ENCODE measurements at regions not wholly inside any gene's neighbourhood (a gene's known extent, or its start where the extent isn't known, plus 50 kb on each side); places are given as distances from the start of the nearest gene placed in this dataset.
A peak's percentile ranks its signal among the peaks of the same experiment; 100 is the strongest.

- Histone ChIP-seq H3K4me1 (replicated peaks in 1 of 2) (no peaks in the 10 kb centered on the region), H3K27me3 (no peaks in the 10 kb centered on the region), H3K36me3 (replicated peaks in 1 of 2) (no peaks in the 10 kb centered on the region), H3K9me3 (replicated peaks in 1 of 3) (no peaks in the 10 kb centered on the region), H3K4me3 (no peak overlapping the region), H3K27ac (no peak overlapping the region)
- TF ChIP-seq CTCF (IDR thresholded peaks at IDR 0.05) (no peak), POLR2A (IDR thresholded peaks at IDR 0.05) (no peak)
- 40 to 53% (median 46%) methylated on average over 2 of the region's 2 CpGs for WGBS, 4 donors
- peak in 2 of 7 donors; percentile 8 to 20 for DNase-seq
- intact Hi-C loops (cut with DNase I), result no loop called here
These were observed 96.9 kb upstream of the FSTL4 start for GRCh38 chr5:133709209-133709725.

- Histone ChIP-seq H3K36me3 (replicated peaks in 1 of 2) (no peaks in the 10 kb centered on the region), H3K4me1 (replicated peaks in 1 of 2) (no peaks in the 10 kb centered on the region), H3K4me3 (no peak overlapping the region), H3K27me3 (no peaks in the 10 kb centered on the region), H3K9me3 (replicated peaks in 1 of 3) (no peaks in the 10 kb centered on the region), H3K27ac (no peak overlapping the region)
- TF ChIP-seq POLR2A (IDR thresholded peaks at IDR 0.05) (no peak), CTCF (IDR thresholded peaks at IDR 0.05) (no peak)
- 72 to 83% (median 79%) methylated on average over 3 of the region's 3 CpGs for WGBS, 4 donors
- peak in 2 of 7 donors; percentile 13 to 33 for DNase-seq
- intact Hi-C loops (cut with DNase I), result no loop called here
These were observed 96.0 kb upstream of the FSTL4 start for GRCh38 chr5:133708331-133708850.

GRCh38 chr5:133707629-133708028 is 95.3 kb upstream of the FSTL4 start:
- H3K9me3 ChIP-seq (replicated peaks in 1 of 3), result no peaks in the 10 kb centered on the region
- intact Hi-C loops (cut with DNase I), result no loop called here
- no peak overlapping the region for H3K27ac ChIP-seq
- TF ChIP-seq POLR2A (IDR thresholded peaks at IDR 0.05) (no peak), CTCF (IDR thresholded peaks at IDR 0.05) (no peak)
- no peaks in the 10 kb centered on the region for H3K4me1 ChIP-seq (replicated peaks in 1 of 2)
- H3K27me3 ChIP-seq, result no peaks in the 10 kb centered on the region
- no peak overlapping the region for H3K4me3 ChIP-seq
- H3K36me3 ChIP-seq (replicated peaks in 1 of 2), result no peaks in the 10 kb centered on the region
- WGBS, 4 donors, result 68 to 70% (median 68%) methylated on average over 2 of the region's 2 CpGs
- DNase-seq, result peak in 2 of 7 donors; percentile 2 to 10

- H3K4me1 ChIP-seq (replicated peaks in 1 of 2), result no peaks in the 10 kb centered on the region
- no peak for TF ChIP-seq CTCF (IDR thresholded peaks at IDR 0.05)
- WGBS, 4 donors, result 80 to 85% (median 82%) methylated on average over 9 to 10 of the region's 10 CpGs
- no peaks in the 10 kb centered on the region for H3K27me3 ChIP-seq
- DNase-seq, result peak in 2 of 7 donors; percentile 5 to 30
- no peaks in the 10 kb centered on the region for H3K36me3 ChIP-seq (replicated peaks in 1 of 2)
- no peak overlapping the region for H3K4me3 ChIP-seq
- intact Hi-C loops (cut with DNase I), result no loop called here
- H3K9me3 ChIP-seq (replicated peaks in 1 of 3), result no peaks in the 10 kb centered on the region
- H3K27ac ChIP-seq, result no peak overlapping the region
These were observed 94.4 kb upstream of the FSTL4 start for GRCh38 chr5:133706506-133707430.

Measured in adrenal gland (tissue), 9 donors.